ENCODE measurements at regions not wholly inside any gene's neighbourhood (a gene's known extent, or its start where the extent isn't known, plus 50 kb on each side); places are given as distances from the start of the nearest gene placed in this dataset.
A peak's percentile ranks its signal among the peaks of the same experiment; 100 is the strongest.
"Not testable (repeated sequence)": the region's sequence is repeated elsewhere in the genome, so short reads cannot be mapped to it uniquely, and the experiment has no call there.

- H3K14ac ChIP-seq (ENCODE audit: low read length); H2AFZ ChIP-seq (ENCODE audit: low read length); H3K27ac ChIP-seq (replicated peaks; ENCODE audit: low read length); H4K91ac ChIP-seq (ENCODE audit: low read depth, low read length, poor library complexity); H3K4me3 ChIP-seq (ENCODE audit: low read length in 2 of 2); H4K8ac ChIP-seq (ENCODE audit: low read depth, low read length); H2BK5ac ChIP-seq (ENCODE audit: low read length); H2BK15ac ChIP-seq (ENCODE audit: low read length); H3K79me1 ChIP-seq (ENCODE audit: low read depth, low read length); DNase-seq (ENCODE audit: low spot score); H3K23ac ChIP-seq (ENCODE audit: low read depth, low read length, poor library complexity); H3K18ac ChIP-seq (ENCODE audit: low read length); H3K27me3 ChIP-seq (ENCODE audit: control insufficient read depth in 3 of 3, insufficient read depth in 3 of 3, low read depth in 1 of 3, low read length in 3 of 3); H2BK120ac ChIP-seq (ENCODE audit: low read depth, low read length); H2AK5ac ChIP-seq (ENCODE audit: low read depth, low read length); H3K4me1 ChIP-seq (ENCODE audit: control insufficient read depth in 2 of 2, insufficient read depth in 1 of 2, low read depth in 1 of 2, low read length in 2 of 2); H3K9ac ChIP-seq (ENCODE audit: low read depth, low read length, poor library complexity); H2BK12ac ChIP-seq (ENCODE audit: low read length); H3K4ac ChIP-seq (ENCODE audit: low read length); H3K36me3 ChIP-seq (replicated peaks in 1 of 2; ENCODE audit: control insufficient read depth in 2 of 2, insufficient read depth in 2 of 2, low read length in 2 of 2); H3K4me2 ChIP-seq (ENCODE audit: insufficient read depth, low read length, poor library complexity, severe bottlenecking): not testable (repeated sequence)
- WGBS, 2 donors (ENCODE audit: extremely low coverage in 2 of 2, insufficient read length in 2 of 2, insufficient replicate concordance in 1 of 2), result 100% methylated on average over 2 of the region's 20 CpGs; no CpG with 5 or more reads in 1 of the 2 donors
- H3K9me3 ChIP-seq (replicated peaks in 1 of 2; ENCODE audit: control insufficient read depth in 2 of 2, insufficient read depth in 1 of 2, low read depth in 1 of 2, low read length in 2 of 2), result peaks cover 36 to 44% of the 10 kb centered on the region in 2 donors
These were observed 2565.9 kb upstream of the TPTE start for GRCh38 chr21:7955358-7956073.

- no CpG with 5 or more reads among the region's 2 CpGs for WGBS, 2 donors (ENCODE audit: extremely low coverage in 2 of 2, insufficient read length in 2 of 2, insufficient replicate concordance in 1 of 2)
- not testable (repeated sequence) for H2BK120ac ChIP-seq (ENCODE audit: low read depth, low read length); DNase-seq (ENCODE audit: low spot score); H2AFZ ChIP-seq (ENCODE audit: low read length); H3K23ac ChIP-seq (ENCODE audit: low read depth, low read length, poor library complexity); H3K27ac ChIP-seq (replicated peaks; ENCODE audit: low read length); H3K4me2 ChIP-seq (ENCODE audit: insufficient read depth, low read length, poor library complexity, severe bottlenecking); H3K4ac ChIP-seq (ENCODE audit: low read length); H3K9ac ChIP-seq (ENCODE audit: low read depth, low read length, poor library complexity); H2BK15ac ChIP-seq (ENCODE audit: low read length); H2AK5ac ChIP-seq (ENCODE audit: low read depth, low read length); H2BK12ac ChIP-seq (ENCODE audit: low read length); H3K14ac ChIP-seq (ENCODE audit: low read length); H4K91ac ChIP-seq (ENCODE audit: low read depth, low read length, poor library complexity); H3K27me3 ChIP-seq (ENCODE audit: control insufficient read depth in 3 of 3, insufficient read depth in 3 of 3, low read depth in 1 of 3, low read length in 3 of 3); H3K18ac ChIP-seq (ENCODE audit: low read length); H4K8ac ChIP-seq (ENCODE audit: low read depth, low read length); H3K79me1 ChIP-seq (ENCODE audit: low read depth, low read length); H3K4me1 ChIP-seq (ENCODE audit: control insufficient read depth in 2 of 2, insufficient read depth in 1 of 2, low read depth in 1 of 2, low read length in 2 of 2); H3K36me3 ChIP-seq (replicated peaks in 1 of 2; ENCODE audit: control insufficient read depth in 2 of 2, insufficient read depth in 2 of 2, low read length in 2 of 2); H2BK5ac ChIP-seq (ENCODE audit: low read length)
- peak overlapping the region in 1 of 2 donors; percentile 41 for H3K4me3 ChIP-seq (ENCODE audit: low read length in 2 of 2)
- peaks cover 34 to 38% of the 10 kb centered on the region in 2 donors for H3K9me3 ChIP-seq (replicated peaks in 1 of 2; ENCODE audit: control insufficient read depth in 2 of 2, insufficient read depth in 1 of 2, low read depth in 1 of 2, low read length in 2 of 2)
These were observed 2565.3 kb upstream of the TPTE start for GRCh38 chr21:7956074-7956452.

GRCh38 chr21:7956998-7957712 is 2564.2 kb upstream of the TPTE start:
- WGBS, 2 donors (ENCODE audit: extremely low coverage in 2 of 2, insufficient read length in 2 of 2, insufficient replicate concordance in 1 of 2), result no CpG with 5 or more reads among the region's 5 CpGs
- H3K27me3 ChIP-seq (ENCODE audit: control insufficient read depth in 3 of 3, insufficient read depth in 3 of 3, low read depth in 1 of 3, low read length in 3 of 3); H3K14ac ChIP-seq (ENCODE audit: low read length); H2BK5ac ChIP-seq (ENCODE audit: low read length); H3K4me1 ChIP-seq (ENCODE audit: control insufficient read depth in 2 of 2, insufficient read depth in 1 of 2, low read depth in 1 of 2, low read length in 2 of 2); H3K4ac ChIP-seq (ENCODE audit: low read length); H2AFZ ChIP-seq (ENCODE audit: low read length); H4K8ac ChIP-seq (ENCODE audit: low read depth, low read length); H3K79me1 ChIP-seq (ENCODE audit: low read depth, low read length); H3K36me3 ChIP-seq (replicated peaks in 1 of 2; ENCODE audit: control insufficient read depth in 2 of 2, insufficient read depth in 2 of 2, low read length in 2 of 2); H3K4me2 ChIP-seq (ENCODE audit: insufficient read depth, low read length, poor library complexity, severe bottlenecking); H3K23ac ChIP-seq (ENCODE audit: low read depth, low read length, poor library complexity); DNase-seq (ENCODE audit: low spot score); H4K91ac ChIP-seq (ENCODE audit: low read depth, low read length, poor library complexity); H3K18ac ChIP-seq (ENCODE audit: low read length); H2BK120ac ChIP-seq (ENCODE audit: low read depth, low read length); H3K27ac ChIP-seq (replicated peaks; ENCODE audit: low read length); H2AK5ac ChIP-seq (ENCODE audit: low read depth, low read length); H2BK12ac ChIP-seq (ENCODE audit: low read length); H3K9ac ChIP-seq (ENCODE audit: low read depth, low read length, poor library complexity); H2BK15ac ChIP-seq (ENCODE audit: low read length): not testable (repeated sequence)
- Histone ChIP-seq H3K4me3 (ENCODE audit: low read length in 2 of 2) (peak overlapping the region in 1 of 2 donors; percentile 11), H3K9me3 (replicated peaks in 1 of 2; ENCODE audit: control insufficient read depth in 2 of 2, insufficient read depth in 1 of 2, low read depth in 1 of 2, low read length in 2 of 2) (peaks cover 26 to 28% of the 10 kb centered on the region in 2 donors)

GRCh38 chr21:7957713-7958064 is 2563.7 kb upstream of the TPTE start:
- no peak overlapping the region for H3K4me2 ChIP-seq (ENCODE audit: insufficient read depth, low read length, poor library complexity, severe bottlenecking)
- H2AK5ac ChIP-seq (ENCODE audit: low read depth, low read length), result no peak overlapping the region
- no peaks in the 10 kb centered on the region for H3K79me1 ChIP-seq (ENCODE audit: low read depth, low read length)
- H2AFZ ChIP-seq (ENCODE audit: low read length), result no peak overlapping the region
- H3K23ac ChIP-seq (ENCODE audit: low read depth, low read length, poor library complexity), result no peak overlapping the region
- DNase-seq (ENCODE audit: low spot score), result no peak
- H2BK5ac ChIP-seq (ENCODE audit: low read length), result no peak overlapping the region
- no peak overlapping the region for H4K8ac ChIP-seq (ENCODE audit: low read depth, low read length)
- WGBS, 2 donors (ENCODE audit: extremely low coverage in 2 of 2, insufficient read length in 2 of 2, insufficient replicate concordance in 1 of 2), result 100% methylated on average over 1 to 2 of the region's 2 CpGs
- H3K4me1 ChIP-seq (ENCODE audit: control insufficient read depth in 2 of 2, insufficient read depth in 1 of 2, low read depth in 1 of 2, low read length in 2 of 2), result no peaks in the 10 kb centered on the region
- H3K14ac ChIP-seq (ENCODE audit: low read length), result no peak overlapping the region
- H2BK120ac ChIP-seq (ENCODE audit: low read depth, low read length), result no peak overlapping the region
- H3K9me3 ChIP-seq (replicated peaks in 1 of 2; ENCODE audit: control insufficient read depth in 2 of 2, insufficient read depth in 1 of 2, low read depth in 1 of 2, low read length in 2 of 2), result peaks cover 21 to 22% of the 10 kb centered on the region in 2 donors
- H3K18ac ChIP-seq (ENCODE audit: low read length), result no peak overlapping the region
- H3K9ac ChIP-seq (ENCODE audit: low read depth, low read length, poor library complexity), result no peak overlapping the region
- no peaks in the 10 kb centered on the region for H3K36me3 ChIP-seq (replicated peaks in 1 of 2; ENCODE audit: control insufficient read depth in 2 of 2, insufficient read depth in 2 of 2, low read length in 2 of 2)
- H3K4me3 ChIP-seq (ENCODE audit: low read length in 2 of 2), result no peak overlapping the region
- H2BK15ac ChIP-seq (ENCODE audit: low read length), result no peak overlapping the region
- H3K27me3 ChIP-seq (ENCODE audit: control insufficient read depth in 3 of 3, insufficient read depth in 3 of 3, low read depth in 1 of 3, low read length in 3 of 3), result peaks cover 0 to 2% (median 0%) of the 10 kb centered on the region in 3 experiments
- H2BK12ac ChIP-seq (ENCODE audit: low read length), result no peak overlapping the region
- H3K27ac ChIP-seq (replicated peaks; ENCODE audit: low read length), result no peak overlapping the region
- H4K91ac ChIP-seq (ENCODE audit: low read depth, low read length, poor library complexity), result no peak overlapping the region
- no peak overlapping the region for H3K4ac ChIP-seq (ENCODE audit: low read length)
